T-helper 1 cell (primary cell): ENCODE measurements at regions not wholly inside any gene's neighbourhood (a gene's known extent, or its start where the extent isn't known, plus 50 kb on each side); places are given as distances from the start of the nearest gene placed in this dataset.
"Not testable (repeated sequence)": the region's sequence is repeated elsewhere in the genome, so short reads cannot be mapped to it uniquely, and the experiment has no call there.

ENCODE experiments used
- DNase-seq, 5 donors: peaks; one replicate each; pipeline ENCODE4 v3.0.0-alpha.2; 2012 to 2020

- no peak for DNase-seq
Measured at GRCh38 chr12:5328669-5329517, 103.0 kb upstream of the NTF3 start.

DNA sequence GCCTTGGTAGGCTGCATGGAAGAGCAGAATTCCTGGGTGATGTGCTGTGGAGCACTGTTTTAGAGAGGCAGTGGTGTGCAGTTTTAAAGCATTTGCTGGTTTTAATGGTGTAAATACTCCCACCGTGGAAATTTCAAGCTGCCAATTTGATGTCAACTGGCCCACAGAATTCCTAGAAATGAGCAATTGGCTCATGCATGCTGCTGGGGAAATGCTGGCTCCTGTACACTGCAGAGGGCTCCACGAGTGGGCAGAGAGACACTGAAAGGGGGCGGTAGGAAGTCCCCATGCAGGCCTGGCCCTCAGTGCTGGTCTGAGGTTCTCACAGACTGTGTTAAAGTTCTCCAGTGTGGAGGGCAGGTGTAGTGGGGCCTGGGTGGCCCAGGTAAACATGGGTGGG lies 99.4 kb upstream of the NTF3 start:
- DNase-seq = no peak

- no peak for DNase-seq
Measured at GRCh38 chr12:5333096-5333495, 98.8 kb upstream of the NTF3 start.

- no peak for DNase-seq
Measured at GRCh38 chr12:5335069-5335468, 96.8 kb upstream of the NTF3 start.

- not testable (repeated sequence) for DNase-seq
Measured at GRCh38 chr12:5341086-5341485, 90.8 kb upstream of the NTF3 start.

GRCh38 chr12:5343711-5344110 lies 88.2 kb upstream of the NTF3 start:
- DNase-seq = no peak

- no peak for DNase-seq
Measured at GRCh38 chr12:5344131-5344530, 87.8 kb upstream of the NTF3 start.

DNA sequence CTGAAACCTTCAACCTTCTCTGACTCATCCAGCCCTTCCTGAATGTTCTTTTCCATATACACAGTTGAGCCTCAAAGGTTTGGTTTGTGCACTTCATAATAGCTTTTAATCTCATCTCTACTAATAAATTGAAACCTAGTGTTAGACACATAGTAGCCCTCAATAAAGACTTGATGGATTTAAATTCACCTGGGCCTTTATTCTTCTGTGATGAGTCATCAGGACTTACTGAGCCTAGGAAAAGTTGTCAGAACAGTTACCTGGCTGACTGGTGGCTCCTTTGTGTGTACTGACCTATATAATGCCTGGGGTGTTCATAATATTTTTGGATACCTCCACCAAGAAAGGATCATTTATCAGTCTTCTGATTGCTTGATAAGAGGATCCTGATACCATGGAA lies 86.4 kb upstream of the NTF3 start:
- no peak for DNase-seq

- DNase-seq = no peak
Measured at GRCh38 chr12:5348057-5348456, 83.9 kb upstream of the NTF3 start.

- no peak for DNase-seq
Measured at GRCh38 chr12:5348491-5348890, 83.4 kb upstream of the NTF3 start.

DNA sequence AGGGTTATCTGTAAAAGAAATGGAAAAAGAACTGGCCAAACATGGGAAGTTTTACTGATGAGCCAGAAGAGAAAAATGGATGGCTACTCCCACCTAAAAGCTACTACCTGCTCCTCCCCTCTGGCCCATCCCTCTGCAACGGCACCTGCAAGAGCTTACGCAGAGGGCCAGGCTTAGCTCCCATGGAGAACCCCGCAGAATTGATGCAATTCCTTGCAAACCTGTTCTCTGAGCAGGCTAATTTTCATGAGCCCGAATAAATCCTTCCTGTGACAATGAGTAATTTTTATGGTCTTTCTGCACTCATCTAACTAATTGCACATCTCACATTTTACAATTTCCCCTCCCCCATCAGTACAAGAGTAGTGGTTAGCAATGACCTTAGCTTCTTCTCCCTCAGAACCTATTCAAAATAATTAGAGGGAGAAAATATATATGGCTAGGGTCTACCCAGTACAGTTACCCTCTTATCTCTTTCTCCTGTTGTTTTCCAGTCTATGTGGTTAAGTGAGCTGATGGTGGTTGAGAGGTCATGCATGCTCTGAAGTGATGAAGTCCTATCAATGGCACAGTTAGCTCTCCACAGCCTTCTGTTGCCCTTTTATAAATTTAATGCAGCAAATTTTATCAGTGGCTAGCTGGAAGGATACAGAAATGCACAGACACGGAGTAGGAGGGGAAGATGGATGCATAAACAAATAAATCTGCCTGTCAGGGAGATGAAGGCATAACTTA lies 67.7 kb upstream of the NTF3 start:
- DNase-seq = no peak

- no peak for DNase-seq
Measured at GRCh38 chr12:5369298-5369697, 62.6 kb upstream of the NTF3 start.

- no peak for DNase-seq
Measured at GRCh38 chr12:5371631-5372030, 60.3 kb upstream of the NTF3 start.

- no peak for DNase-seq
Measured at GRCh38 chr12:5374713-5375112, 57.2 kb upstream of the NTF3 start.

DNA sequence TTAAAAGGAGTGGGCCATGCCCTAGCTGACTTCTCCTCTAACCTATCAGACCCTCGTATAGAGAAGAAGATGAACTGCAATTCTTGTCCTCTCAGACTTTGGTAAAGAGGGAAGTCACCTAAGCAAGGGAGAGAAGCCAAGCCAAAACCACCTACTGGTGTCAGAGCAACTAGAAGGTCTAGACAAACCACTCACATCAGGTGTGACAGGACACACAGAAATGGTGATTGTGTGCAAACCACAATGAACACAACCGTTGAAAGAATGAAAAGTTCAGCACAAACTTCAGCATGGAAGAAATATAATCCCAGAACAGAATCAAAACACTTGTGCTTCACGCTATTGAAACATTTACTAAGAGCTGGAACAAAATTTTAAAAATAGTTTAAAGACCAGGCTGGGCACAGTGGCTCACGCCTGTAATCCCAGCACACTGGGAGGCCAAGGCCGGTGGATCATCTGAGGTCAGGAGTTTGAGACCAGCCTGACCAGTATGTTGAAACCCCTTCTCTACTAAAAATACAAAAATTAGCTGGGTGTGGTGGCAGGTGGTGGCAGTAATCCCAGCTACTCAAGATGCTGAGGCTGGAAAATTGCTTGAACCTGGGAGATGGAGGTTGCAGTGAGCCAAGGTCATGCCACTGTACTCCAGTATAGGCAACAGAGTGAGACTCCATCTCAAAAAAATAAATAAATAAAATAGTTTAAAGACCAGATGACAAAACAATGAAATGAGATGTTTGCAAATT lies 56.2 kb upstream of the NTF3 start:
- DNase-seq = no peak

GRCh38 chr12:5376591-5377207 lies 55.2 kb upstream of the NTF3 start:
- no peak for DNase-seq

DNA sequence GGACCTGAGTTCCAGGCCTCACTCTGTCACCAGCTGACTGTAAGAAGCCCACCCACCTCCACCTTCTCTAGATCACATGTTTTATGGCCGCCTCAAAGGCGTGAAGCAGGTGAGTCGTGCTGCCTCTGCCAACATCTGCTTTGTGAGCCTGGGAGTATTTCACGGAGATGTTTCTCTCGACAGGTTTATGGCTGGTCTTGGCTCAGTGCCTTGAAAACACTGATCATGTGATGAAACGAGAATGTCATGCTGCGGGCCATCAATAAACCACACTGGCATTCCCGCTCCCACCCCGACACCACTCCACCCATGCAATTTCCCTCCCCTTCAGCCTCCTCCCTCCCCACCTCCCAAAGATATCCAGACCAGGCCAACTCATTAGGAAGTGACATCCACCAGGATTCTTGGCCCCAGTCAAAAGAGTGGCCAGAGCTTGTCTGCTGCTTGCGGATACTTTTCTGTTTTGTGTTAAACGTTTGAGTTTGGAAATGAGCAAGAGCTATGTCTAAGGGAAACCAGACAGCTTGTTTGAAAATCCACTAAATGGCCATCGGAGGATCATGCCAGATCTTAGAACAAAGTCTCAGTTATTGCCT lies 53.8 kb upstream of the NTF3 start:
- DNase-seq = no peak

DNA sequence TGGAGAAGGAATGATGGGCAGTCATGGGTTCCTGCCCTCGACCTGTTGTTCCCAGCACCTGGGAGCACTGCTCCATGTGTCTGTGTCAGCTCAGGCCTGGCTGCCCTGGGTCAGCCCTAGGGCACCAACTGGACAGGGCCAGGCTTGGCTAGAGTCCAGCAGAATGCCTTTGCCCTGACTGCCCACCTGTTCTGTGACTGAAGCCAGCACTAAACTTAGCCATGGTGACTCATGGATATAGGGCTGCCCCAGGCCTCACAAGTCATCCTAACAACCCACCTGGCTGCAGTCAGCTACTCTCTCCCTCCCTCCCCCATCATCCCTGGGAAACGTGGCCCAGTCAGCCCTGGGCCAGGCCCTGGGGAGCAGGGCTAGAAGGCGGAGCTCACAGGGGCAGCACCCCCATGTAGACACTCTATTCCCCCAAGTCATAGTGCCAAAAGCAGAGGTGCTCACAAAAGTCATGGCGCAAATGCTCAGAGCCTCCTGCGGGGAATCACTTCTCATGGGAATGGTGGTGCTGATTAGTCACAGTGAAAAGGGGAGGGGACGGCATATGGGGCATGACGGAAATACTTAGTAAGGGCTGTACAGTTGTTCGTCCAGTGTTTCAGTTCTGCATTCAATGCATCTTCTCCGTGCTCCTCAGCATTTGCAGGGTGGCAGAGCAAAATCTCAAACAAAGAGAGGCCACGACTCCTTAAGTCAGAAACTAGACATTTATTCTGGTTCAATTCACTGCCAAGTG lies 52.0 kb upstream of the NTF3 start:
- no peak for DNase-seq
